SK-N-SH treated with all-trans-retinoic acid at 6 μM for 48 hours (cell line): ENCODE measurements at regions not wholly inside any gene's neighbourhood (a gene's known extent, or its start where the extent isn't known, plus 50 kb on each side); places are given as distances from the start of the nearest gene placed in this dataset.

Experiments used
- ARNTL ChIP-seq: fragments of 450-650 bp; formaldehyde crosslinking; IDR thresholded peaks from 2 replicates; pipeline ENCODE4 v1.5.0; 2020; ENCODE audit warnings: low read depth, mild to moderate bottlenecking, moderate library complexity, borderline replicate concordance
- ISL1 ChIP-seq: fragments of 250-450 bp; sonication (Bioruptor Pico); IDR thresholded peaks from 2 replicates; pipeline ENCODE4 v2.1.2; 2022; ENCODE audit warnings: mild to moderate bottlenecking, moderate library complexity
- PATZ1 ChIP-seq: fragments of 250-450 bp; sonication (Bioruptor Pico); IDR thresholded peaks from 2 replicates; pipeline ENCODE4 v1.8.0; 2020; ENCODE audit warnings: mild to moderate bottlenecking, moderate library complexity, borderline replicate concordance
- POU6F1 ChIP-seq: fragments of 250-450 bp; sonication (Bioruptor Pico); IDR thresholded peaks from 2 replicates; pipeline ENCODE4 v1.8.0; 2021; ENCODE audit warnings: low read depth, mild to moderate bottlenecking, moderate library complexity, borderline replicate concordance
- SNAI2 ChIP-seq: fragments of 250-450 bp; sonication (Bioruptor Pico); IDR thresholded peaks from 2 replicates; pipeline ENCODE4 v1.5.0; 2020; ENCODE audit warnings: mild to moderate bottlenecking, moderate library complexity
- ZC3H10 ChIP-seq: fragments of 250-450 bp; sonication (Bioruptor Pico); IDR thresholded peaks from 2 replicates; pipeline ENCODE4 v1.5.1; 2021; ENCODE audit warnings: mild to moderate bottlenecking, moderate library complexity
- ZFP30 ChIP-seq: fragments of 450-650 bp; formaldehyde crosslinking; IDR thresholded peaks from 2 replicates; pipeline ENCODE4 v1.5.0; 2022; ENCODE audit warnings: mild to moderate bottlenecking, moderate library complexity
- ZNF70 ChIP-seq: fragments of 450-650 bp; formaldehyde crosslinking; IDR thresholded peaks from 2 replicates; pipeline ENCODE4 v1.5.0; 2020; ENCODE audit warnings: mild to moderate bottlenecking, moderate library complexity

- no peak for TF ChIP-seq ZC3H10 (CRISPR knock-in tag)
- no peak for TF ChIP-seq SNAI2
- TF ChIP-seq ZFP30 (CRISPR knock-in tag) = no peak
- TF ChIP-seq PATZ1 (CRISPR knock-in tag) = no peak
- TF ChIP-seq POU6F1 (CRISPR knock-in tag) = no peak
- no peak for TF ChIP-seq ISL1
- TF ChIP-seq ARNTL (CRISPR knock-in tag) = no peak
- no peak for TF ChIP-seq ZNF70 (CRISPR knock-in tag)
These were observed 174.9 kb downstream of the ARHGAP12 start for GRCh38 chr10:31753681-31754080.
